ENCODE measurements at regions not wholly inside any gene's neighbourhood (a gene's known extent, or its start where the extent isn't known, plus 50 kb on each side); places are given as distances from the start of the nearest gene placed in this dataset.

DNA sequence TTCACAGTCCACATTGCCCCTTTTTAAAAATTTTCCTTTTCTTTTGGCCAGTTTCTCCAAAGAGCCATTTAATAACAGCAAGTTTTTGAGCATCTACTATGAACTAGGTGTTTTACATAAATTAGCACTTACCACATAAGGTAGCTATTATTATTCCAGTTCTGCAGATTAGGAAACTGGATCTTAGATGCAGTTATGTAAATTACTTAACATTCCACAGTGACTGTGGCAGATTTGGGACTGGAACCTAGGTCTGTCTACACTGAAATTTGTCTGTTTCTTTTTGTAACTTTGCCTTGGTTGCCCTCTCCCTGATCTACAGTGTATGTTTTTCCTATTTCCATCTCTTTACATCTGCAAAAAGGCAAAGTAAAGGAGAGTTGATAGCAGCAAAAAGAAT lies 164.8 kb upstream of the ATP1B1 start:
- no TSS peak for BruUV-seq (replicated peaks)
- POLR2A ChIA-PET = interaction anchor here (0.8 to 1.2 kb wide), 2 partner anchors 17 to 118 kb away, joined by 3 read pairs; no protein-coding TSS in a partner anchor
- peaks cover 12% of the 10 kb centered on the region for H3K36me3 Mint-ChIP-seq (ENCODE audit: insufficient read depth, unreplicated experiment)

DNA sequence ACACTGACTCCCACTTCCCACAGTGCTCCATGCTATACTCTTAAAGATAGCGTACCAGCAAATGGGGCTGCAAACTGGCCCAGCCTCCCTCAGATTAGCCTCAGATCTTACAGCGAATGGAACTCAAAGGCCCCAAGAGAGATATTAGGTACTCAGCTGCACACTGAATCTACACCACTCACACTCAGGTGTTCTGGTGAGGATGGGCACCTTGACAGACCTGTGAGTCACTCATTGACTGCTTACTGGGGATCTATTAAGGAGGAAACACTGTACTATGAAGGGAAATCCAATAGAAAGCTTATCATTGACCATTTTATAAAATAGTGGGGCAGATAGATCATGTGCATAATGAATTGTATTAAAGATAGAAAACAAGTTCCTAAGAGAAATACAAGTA lies 164.3 kb upstream of the ATP1B1 start:
- no peaks in the 10 kb centered on the region for H3K27me3 Mint-ChIP-seq (ENCODE audit: insufficient read depth, unreplicated experiment)
- intact Hi-C loops (cut with micrococcal nuclease) = no loop called here
- ChIA-PET CTCF (interaction anchor here (0.7 to 1.3 kb wide), 4 partner anchors 22 to 339 kb away, joined by 3 to 7 read pairs (median 4); no protein-coding TSS in a partner anchor), POLR2A (interaction anchor here (0.5 to 1.2 kb wide), 4 partner anchors 18 to 118 kb away, joined by 3 read pairs; no protein-coding TSS in a partner anchor)
- no peaks in the 10 kb centered on the region for H3K4me1 Mint-ChIP-seq (ENCODE audit: insufficient read depth, unreplicated experiment)
- no peak overlapping the region for H3K4me3 Mint-ChIP-seq (ENCODE audit: unreplicated experiment)
- no peak for DNase-seq (ENCODE audit: unreplicated experiment)
- BruUV-seq (replicated peaks) = no TSS peak
- H3K27ac Mint-ChIP-seq (ENCODE audit: low read depth, unreplicated experiment) = no peak overlapping the region
- H3K36me3 Mint-ChIP-seq (ENCODE audit: insufficient read depth, unreplicated experiment) = peaks cover 12% of the 10 kb centered on the region
- H3K9me3 Mint-ChIP-seq (ENCODE audit: unreplicated experiment) = no peaks in the 10 kb centered on the region
- TF ChIP-seq, protein P1, sequence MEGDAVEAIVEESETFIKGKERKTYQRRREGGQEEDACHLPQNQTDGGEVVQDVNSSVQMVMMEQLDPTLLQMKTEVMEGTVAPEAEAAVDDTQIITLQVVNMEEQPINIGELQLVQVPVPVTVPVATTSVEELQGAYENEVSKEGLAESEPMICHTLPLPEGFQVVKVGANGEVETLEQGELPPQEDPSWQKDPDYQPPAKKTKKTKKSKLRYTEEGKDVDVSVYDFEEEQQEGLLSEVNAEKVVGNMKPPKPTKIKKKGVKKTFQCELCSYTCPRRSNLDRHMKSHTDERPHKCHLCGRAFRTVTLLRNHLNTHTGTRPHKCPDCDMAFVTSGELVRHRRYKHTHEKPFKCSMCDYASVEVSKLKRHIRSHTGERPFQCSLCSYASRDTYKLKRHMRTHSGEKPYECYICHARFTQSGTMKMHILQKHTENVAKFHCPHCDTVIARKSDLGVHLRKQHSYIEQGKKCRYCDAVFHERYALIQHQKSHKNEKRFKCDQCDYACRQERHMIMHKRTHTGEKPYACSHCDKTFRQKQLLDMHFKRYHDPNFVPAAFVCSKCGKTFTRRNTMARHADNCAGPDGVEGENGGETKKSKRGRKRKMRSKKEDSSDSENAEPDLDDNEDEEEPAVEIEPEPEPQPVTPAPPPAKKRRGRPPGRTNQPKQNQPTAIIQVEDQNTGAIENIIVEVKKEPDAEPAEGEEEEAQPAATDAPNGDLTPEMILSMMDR (IDR thresholded peaks at IDR 0.05; ENCODE audit: unreplicated experiment) = no peak

More for the DNA sequence above, 164.8 kb upstream of the ATP1B1 start:
- CTCF ChIA-PET = interaction anchor here (0.7 kb wide), 1 partner anchor 185 kb away, joined by 3 read pairs; no protein-coding TSS in a partner anchor
- intact Hi-C loops (cut with micrococcal nuclease) = no loop called here
- no peak overlapping the region for H3K4me3 Mint-ChIP-seq (ENCODE audit: unreplicated experiment)
- no peaks in the 10 kb centered on the region for H3K27me3 Mint-ChIP-seq (ENCODE audit: insufficient read depth, unreplicated experiment)
- H3K9me3 Mint-ChIP-seq (ENCODE audit: unreplicated experiment) = no peaks in the 10 kb centered on the region
- no peak for DNase-seq (ENCODE audit: unreplicated experiment)
- no peak overlapping the region for H3K27ac Mint-ChIP-seq (ENCODE audit: low read depth, unreplicated experiment)
- TF ChIP-seq, protein P1 (IDR thresholded peaks at IDR 0.05; ENCODE audit: unreplicated experiment) = no peak
- H3K4me1 Mint-ChIP-seq (ENCODE audit: insufficient read depth, unreplicated experiment) = no peaks in the 10 kb centered on the region

DNA sequence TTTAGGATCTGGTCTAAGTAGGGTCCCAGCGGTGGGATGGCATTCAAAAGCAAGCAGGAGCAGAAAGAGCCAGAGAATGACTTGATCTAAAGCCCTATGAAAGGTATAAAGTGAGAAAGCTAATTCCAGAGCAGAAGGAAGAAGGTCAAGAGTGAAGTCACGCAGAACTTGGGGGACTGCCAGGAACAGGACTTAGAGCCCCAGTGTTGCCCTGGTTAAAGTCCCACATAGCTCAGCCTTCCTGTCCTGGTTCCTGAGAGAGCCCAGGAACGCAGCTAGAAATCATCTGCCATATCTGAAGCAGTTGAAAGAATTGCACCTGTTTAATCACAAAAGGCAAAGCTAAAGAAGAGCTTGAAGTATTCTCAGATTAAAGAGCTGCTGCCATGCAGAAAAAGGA lies 160.6 kb upstream of the ATP1B1 start:
- CTCF ChIA-PET = interaction anchor here (0.5 to 1.2 kb wide), 5 partner anchors 10 to 570 kb away, joined by 3 to 6 read pairs (median 4); no protein-coding TSS in a partner anchor
- intact Hi-C loops (cut with micrococcal nuclease) = no loop called here
- TF ChIP-seq, protein P1 (IDR thresholded peaks at IDR 0.05; ENCODE audit: unreplicated experiment) = no peak
- H3K4me1 Mint-ChIP-seq (ENCODE audit: insufficient read depth, unreplicated experiment) = no peaks in the 10 kb centered on the region
- peaks cover 4% of the 10 kb centered on the region for H3K36me3 Mint-ChIP-seq (ENCODE audit: insufficient read depth, unreplicated experiment)
- POLR2A ChIA-PET = interaction anchor here (1.2 kb wide), 1 partner anchor 160 kb away, joined by 3 read pairs; no protein-coding TSS in a partner anchor
- no peak for DNase-seq (ENCODE audit: unreplicated experiment)
- BruUV-seq (replicated peaks) = no TSS peak
- H3K27ac Mint-ChIP-seq (ENCODE audit: low read depth, unreplicated experiment) = no peak overlapping the region
- H3K27me3 Mint-ChIP-seq (ENCODE audit: insufficient read depth, unreplicated experiment) = no peaks in the 10 kb centered on the region
- H3K9me3 Mint-ChIP-seq (ENCODE audit: unreplicated experiment) = no peaks in the 10 kb centered on the region
- no peak overlapping the region for H3K4me3 Mint-ChIP-seq (ENCODE audit: unreplicated experiment)

DNA sequence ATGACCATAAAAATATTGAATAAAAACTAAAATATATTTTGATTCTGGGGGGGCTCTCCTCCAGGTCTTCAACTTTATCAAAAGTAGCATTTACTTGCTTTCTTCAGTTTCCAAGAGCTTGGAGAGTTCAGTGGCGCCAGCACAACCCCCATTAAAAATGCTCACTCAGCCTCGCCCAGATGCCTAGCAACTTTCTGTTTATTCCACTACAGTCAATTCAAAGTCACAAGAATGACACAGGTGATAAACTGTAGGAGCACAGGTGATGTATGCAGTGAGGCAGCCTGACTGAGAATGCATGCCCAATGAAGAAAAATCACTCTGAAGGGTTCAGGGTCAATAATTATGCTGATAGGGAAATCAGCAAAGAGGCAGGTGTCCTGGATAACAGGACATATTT lies 159.4 kb upstream of the ATP1B1 start:
- ChIA-PET CTCF (no interaction called here), POLR2A (no interaction called here)
- Mint-ChIP-seq H3K27ac (ENCODE audit: low read depth, unreplicated experiment) (no peak overlapping the region), H3K4me1 (ENCODE audit: insufficient read depth, unreplicated experiment) (no peaks in the 10 kb centered on the region), H3K4me3 (ENCODE audit: unreplicated experiment) (no peak overlapping the region), H3K36me3 (ENCODE audit: insufficient read depth, unreplicated experiment) (no peaks in the 10 kb centered on the region), H3K9me3 (ENCODE audit: unreplicated experiment) (no peaks in the 10 kb centered on the region), H3K27me3 (ENCODE audit: insufficient read depth, unreplicated experiment) (no peaks in the 10 kb centered on the region)
- DNase-seq (ENCODE audit: unreplicated experiment) = no peak
- TF ChIP-seq, protein P1 (IDR thresholded peaks at IDR 0.05; ENCODE audit: unreplicated experiment) = no peak
- BruUV-seq (replicated peaks) = no TSS peak
- intact Hi-C loops (cut with micrococcal nuclease) = no loop called here
